ENCODE measurements at regions not wholly inside any gene's neighbourhood (a gene's known extent, or its start where the extent isn't known, plus 50 kb on each side); places are given as distances from the start of the nearest gene placed in this dataset.

GRCh38 chr4:32551943-32552342 is 1831.8 kb downstream of the PCDH7 start:
- DNase-seq (no peak), ATAC-seq (no peak)
- Histone ChIP-seq H3K4me1 (ENCODE audit: control insufficient read depth, insufficient read depth, low read length) (no peaks in the 10 kb centered on the region), H3K9me3 (ENCODE audit: control insufficient read depth, insufficient read depth, low read length) (peaks cover 4% of the 10 kb centered on the region), H3K36me3 (ENCODE audit: control insufficient read depth, insufficient read depth, low read length) (no peaks in the 10 kb centered on the region), H3K27me3 (ENCODE audit: control insufficient read depth, insufficient read depth, low read length) (no peaks in the 10 kb centered on the region), H3K4me3 (ENCODE audit: low read length) (no peak overlapping the region), H3K27ac (ENCODE audit: low read length) (no peak overlapping the region)
- Mint-ChIP-seq H3K9me3 (peaks cover 2 to 3% of the 10 kb centered on the region in 2 donors), H3K36me3 (no peaks in the 10 kb centered on the region), H3K4me3 (no peak overlapping the region), H3K27me3 (ENCODE audit: low read depth in 2 of 2) (no peaks in the 10 kb centered on the region), H3K27ac (no peak overlapping the region), H3K4me1 (no peaks in the 10 kb centered on the region)
- TF ChIP-seq, protein P1, sequence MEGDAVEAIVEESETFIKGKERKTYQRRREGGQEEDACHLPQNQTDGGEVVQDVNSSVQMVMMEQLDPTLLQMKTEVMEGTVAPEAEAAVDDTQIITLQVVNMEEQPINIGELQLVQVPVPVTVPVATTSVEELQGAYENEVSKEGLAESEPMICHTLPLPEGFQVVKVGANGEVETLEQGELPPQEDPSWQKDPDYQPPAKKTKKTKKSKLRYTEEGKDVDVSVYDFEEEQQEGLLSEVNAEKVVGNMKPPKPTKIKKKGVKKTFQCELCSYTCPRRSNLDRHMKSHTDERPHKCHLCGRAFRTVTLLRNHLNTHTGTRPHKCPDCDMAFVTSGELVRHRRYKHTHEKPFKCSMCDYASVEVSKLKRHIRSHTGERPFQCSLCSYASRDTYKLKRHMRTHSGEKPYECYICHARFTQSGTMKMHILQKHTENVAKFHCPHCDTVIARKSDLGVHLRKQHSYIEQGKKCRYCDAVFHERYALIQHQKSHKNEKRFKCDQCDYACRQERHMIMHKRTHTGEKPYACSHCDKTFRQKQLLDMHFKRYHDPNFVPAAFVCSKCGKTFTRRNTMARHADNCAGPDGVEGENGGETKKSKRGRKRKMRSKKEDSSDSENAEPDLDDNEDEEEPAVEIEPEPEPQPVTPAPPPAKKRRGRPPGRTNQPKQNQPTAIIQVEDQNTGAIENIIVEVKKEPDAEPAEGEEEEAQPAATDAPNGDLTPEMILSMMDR (IDR thresholded peaks at IDR 0.05), result no peak
- intact Hi-C loops (cut with micrococcal nuclease), result no loop called here

- Histone ChIP-seq H3K9me3 (ENCODE audit: control insufficient read depth, insufficient read depth, low read length) (peaks cover 3% of the 10 kb centered on the region), H3K27ac (ENCODE audit: low read length) (no peak overlapping the region), H3K4me1 (ENCODE audit: control insufficient read depth, insufficient read depth, low read length) (no peaks in the 10 kb centered on the region), H3K27me3 (ENCODE audit: control insufficient read depth, insufficient read depth, low read length) (no peaks in the 10 kb centered on the region), H3K4me3 (ENCODE audit: low read length) (no peak overlapping the region), H3K36me3 (ENCODE audit: control insufficient read depth, insufficient read depth, low read length) (no peaks in the 10 kb centered on the region)
- no peak overlapping the region for H3K4me3 Mint-ChIP-seq
- H3K27ac Mint-ChIP-seq, result no peak overlapping the region
- TF ChIP-seq, protein P1 (IDR thresholded peaks at IDR 0.05), result no peak
- intact Hi-C loops (cut with micrococcal nuclease), result no loop called here
- no peak for ATAC-seq
- no peak for DNase-seq
- H3K4me1 Mint-ChIP-seq, result no peaks in the 10 kb centered on the region
- H3K27me3 Mint-ChIP-seq (ENCODE audit: low read depth in 2 of 2), result no peaks in the 10 kb centered on the region
- no peaks in the 10 kb centered on the region for H3K36me3 Mint-ChIP-seq
- H3K9me3 Mint-ChIP-seq, result peaks cover 3 to 12% of the 10 kb centered on the region in 2 donors
- 83% methylated on average over 4 of the region's 5 CpGs for WGBS (ENCODE audit: insufficient coverage)
Observed at GRCh38 chr4:32560306-32560705, 1840.1 kb downstream of the PCDH7 start.

GRCh38 chr4:32562010-32562409 is 1841.8 kb downstream of the PCDH7 start:
- ATAC-seq, result no peak
- H3K4me1 ChIP-seq (ENCODE audit: control insufficient read depth, insufficient read depth, low read length), result no peaks in the 10 kb centered on the region

DNA sequence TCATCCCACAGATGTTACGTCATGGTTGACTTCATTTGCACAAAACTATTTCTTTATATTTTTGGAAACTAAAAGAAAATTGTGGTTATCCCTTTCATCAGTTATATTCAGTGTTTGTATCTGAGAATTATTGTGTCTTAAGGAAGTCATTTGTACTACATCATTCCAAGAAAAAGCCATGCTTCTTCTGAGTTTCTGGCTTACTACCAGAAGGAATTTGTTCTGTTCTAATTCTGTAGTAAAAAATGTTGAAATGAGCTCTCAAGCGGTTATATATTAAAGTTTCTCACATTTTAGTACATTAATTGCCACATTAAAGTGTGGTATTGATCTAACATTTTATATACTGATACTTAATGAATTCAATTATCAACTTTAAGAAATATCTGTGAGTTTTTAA is 1844.5 kb downstream of the PCDH7 start:
- no peaks in the 10 kb centered on the region for H3K27me3 ChIP-seq (ENCODE audit: control insufficient read depth, insufficient read depth, low read length)
- DNase-seq, result no peak

More at GRCh38 chr4:32562010-32562409, 1841.8 kb downstream of the PCDH7 start:
- intact Hi-C loops (cut with micrococcal nuclease), result no loop called here
- Mint-ChIP-seq H3K27me3 (ENCODE audit: low read depth in 2 of 2) (no peaks in the 10 kb centered on the region), H3K9me3 (peaks cover 6 to 21% of the 10 kb centered on the region in 2 donors), H3K36me3 (no peaks in the 10 kb centered on the region), H3K27ac (no peak overlapping the region), H3K4me3 (no peak overlapping the region), H3K4me1 (no peaks in the 10 kb centered on the region)
- Histone ChIP-seq H3K9me3 (ENCODE audit: control insufficient read depth, insufficient read depth, low read length) (no peaks in the 10 kb centered on the region), H3K27me3 (ENCODE audit: control insufficient read depth, insufficient read depth, low read length) (no peaks in the 10 kb centered on the region), H3K27ac (ENCODE audit: low read length) (no peak overlapping the region), H3K36me3 (ENCODE audit: control insufficient read depth, insufficient read depth, low read length) (no peaks in the 10 kb centered on the region), H3K4me3 (ENCODE audit: low read length) (no peak overlapping the region)
- no peak for DNase-seq
- TF ChIP-seq, protein P1 (IDR thresholded peaks at IDR 0.05), result no peak
- WGBS (ENCODE audit: insufficient coverage), result 89% methylated on average over 1 of the region's 3 CpGs

More for the DNA sequence above, 1844.5 kb downstream of the PCDH7 start:
- Mint-ChIP-seq H3K27ac (no peak overlapping the region), H3K36me3 (no peaks in the 10 kb centered on the region), H3K4me3 (no peak overlapping the region), H3K4me1 (peaks cover 0 to 6% of the 10 kb centered on the region in 2 donors), H3K27me3 (ENCODE audit: low read depth in 2 of 2) (no peaks in the 10 kb centered on the region), H3K9me3 (peaks cover 6 to 18% of the 10 kb centered on the region in 2 donors)
- no peaks in the 10 kb centered on the region for H3K36me3 ChIP-seq (ENCODE audit: control insufficient read depth, insufficient read depth, low read length)
- no peak overlapping the region for H3K27ac ChIP-seq (ENCODE audit: low read length)
- intact Hi-C loops (cut with micrococcal nuclease), result no loop called here
- TF ChIP-seq, protein P1 (IDR thresholded peaks at IDR 0.05), result no peak
- no peak for ATAC-seq
- WGBS (ENCODE audit: insufficient coverage), result no CpG with 5 or more reads among the region's 2 CpGs
- H3K9me3 ChIP-seq (ENCODE audit: control insufficient read depth, insufficient read depth, low read length), result no peaks in the 10 kb centered on the region
- no peaks in the 10 kb centered on the region for H3K4me1 ChIP-seq (ENCODE audit: control insufficient read depth, insufficient read depth, low read length)
- no peak overlapping the region for H3K4me3 ChIP-seq (ENCODE audit: low read length)

Measured in natural killer cell (primary cell).